HG03064 (cell line): ENCODE measurements at regions not wholly inside any gene's neighbourhood (a gene's known extent, or its start where the extent isn't known, plus 50 kb on each side); places are given as distances from the start of the nearest gene placed in this dataset.

Experiments used
- ATAC-seq: cut with Tn5 transposase; IDR thresholded peaks from one replicate; pipeline ENCODE4 v1.9.1; 2021; ENCODE audit warnings: low read depth; ENCODE audit not compliant: unreplicated experiment

DNA sequence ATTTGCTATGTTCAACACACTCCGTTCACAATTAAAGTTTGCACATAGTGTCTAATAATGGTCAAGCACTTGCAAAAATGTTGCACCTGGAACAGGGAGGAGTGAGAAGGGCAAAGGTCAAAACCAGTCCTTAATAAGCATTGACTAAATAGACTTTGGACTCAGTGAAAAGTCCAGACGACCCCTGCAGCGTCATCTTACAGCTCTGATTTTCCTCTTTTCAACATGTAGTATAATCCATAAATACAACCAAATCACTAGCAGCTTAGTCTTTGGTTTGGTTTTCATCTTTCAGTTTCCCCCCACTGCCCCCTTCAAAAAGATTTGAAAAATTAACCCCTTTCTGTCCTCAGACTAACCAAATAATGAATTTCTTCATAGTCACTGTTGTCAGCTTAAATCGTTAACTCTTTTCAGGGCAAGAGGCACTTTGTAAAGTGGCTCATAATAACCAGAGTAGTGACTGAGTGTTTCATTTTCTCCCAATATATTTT is 290.3 kb downstream of the PTPRC start:
- no peak for ATAC-seq

DNA sequence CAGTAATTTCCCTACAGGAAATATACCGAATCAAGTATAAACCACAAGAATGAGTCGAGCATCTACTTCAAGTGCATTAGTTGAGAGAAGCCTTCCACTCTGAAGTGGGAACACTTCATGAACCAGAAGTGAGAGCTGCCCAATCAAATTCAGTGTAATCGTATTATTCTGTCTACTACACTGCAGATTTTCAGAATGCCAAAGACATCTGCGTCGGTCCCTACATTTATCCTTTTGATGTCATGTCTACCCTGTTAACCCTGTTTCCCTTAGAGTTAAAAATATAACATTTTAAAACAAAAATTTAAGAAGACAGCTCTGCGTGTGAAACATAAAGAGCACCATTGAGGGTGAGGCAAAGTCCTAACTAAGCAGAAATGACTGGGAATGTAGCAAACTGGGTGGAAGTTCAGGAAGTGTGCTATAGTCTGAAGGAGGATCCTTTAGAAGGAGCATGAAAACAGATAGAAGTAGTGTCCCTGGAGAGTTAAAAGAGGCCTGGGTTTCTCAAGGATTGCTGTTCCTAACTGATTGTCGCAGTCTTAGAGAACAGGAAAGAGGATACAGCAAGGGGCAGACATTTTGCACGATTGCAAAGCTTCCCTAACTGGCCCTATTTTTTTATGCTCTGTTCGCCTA is 291.2 kb downstream of the PTPRC start:
- ATAC-seq = peak; percentile 54

DNA sequence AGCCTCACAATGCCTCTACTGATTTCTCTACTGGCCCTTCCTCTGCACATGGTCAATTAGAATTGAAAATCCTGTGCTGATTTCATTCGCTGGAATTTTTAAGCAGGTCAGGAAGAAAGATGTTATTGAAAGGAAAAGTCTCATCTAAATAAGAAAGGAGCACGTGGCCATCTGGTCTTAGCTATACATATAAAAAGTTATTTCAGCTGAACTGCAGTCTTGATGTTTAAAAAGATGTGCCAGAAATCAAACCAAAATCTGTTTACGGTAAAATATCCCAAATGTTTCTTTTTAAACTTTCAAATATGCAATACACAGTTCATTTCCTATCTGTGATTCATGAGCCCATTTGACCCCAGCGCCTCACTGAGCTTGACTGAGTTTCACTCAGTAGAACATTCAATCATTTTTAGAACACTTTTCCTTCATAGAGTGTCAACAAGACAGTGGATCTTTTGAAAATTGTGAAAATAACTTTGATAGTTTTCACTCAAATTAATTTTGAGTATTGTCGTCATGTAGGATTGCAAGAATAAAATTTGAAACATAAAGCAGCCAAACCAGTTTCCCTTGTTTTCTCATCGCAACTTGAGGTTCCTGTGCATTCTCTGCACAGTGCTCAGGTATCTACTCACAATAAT is 293.6 kb downstream of the PTPRC start:
- ATAC-seq = no peak

DNA sequence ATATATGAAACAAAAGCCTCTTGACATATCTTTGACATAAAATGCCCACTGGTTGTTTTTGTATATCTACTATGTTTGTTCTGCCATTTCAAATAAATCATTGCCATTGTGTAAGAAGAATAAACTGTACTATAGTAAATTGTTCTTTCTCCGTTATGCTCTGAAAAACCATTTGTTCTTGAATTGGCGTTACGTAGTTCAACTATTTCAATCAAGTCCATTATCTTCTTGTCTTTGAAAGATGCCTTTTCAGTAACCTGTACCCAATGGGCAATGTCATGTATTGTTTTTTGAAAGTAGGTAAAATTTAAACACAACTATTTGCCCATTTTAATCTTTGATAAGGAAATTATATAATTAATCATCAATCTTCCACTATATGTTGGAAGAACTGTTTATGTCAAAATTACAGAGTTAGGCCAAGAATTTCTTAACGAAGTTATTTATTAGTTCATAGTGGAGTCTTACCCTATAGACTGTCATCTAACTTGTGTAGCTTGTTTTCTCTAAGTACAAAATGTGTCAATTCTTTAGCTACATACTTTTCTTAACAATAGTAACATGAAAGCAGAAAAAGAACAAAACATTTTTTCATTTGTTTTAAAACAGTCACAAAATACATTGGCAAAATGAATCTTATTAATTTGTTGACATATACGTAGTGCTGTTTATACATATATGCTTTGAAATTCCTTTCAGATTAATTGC is 294.8 kb downstream of the PTPRC start:
- no peak for ATAC-seq

DNA sequence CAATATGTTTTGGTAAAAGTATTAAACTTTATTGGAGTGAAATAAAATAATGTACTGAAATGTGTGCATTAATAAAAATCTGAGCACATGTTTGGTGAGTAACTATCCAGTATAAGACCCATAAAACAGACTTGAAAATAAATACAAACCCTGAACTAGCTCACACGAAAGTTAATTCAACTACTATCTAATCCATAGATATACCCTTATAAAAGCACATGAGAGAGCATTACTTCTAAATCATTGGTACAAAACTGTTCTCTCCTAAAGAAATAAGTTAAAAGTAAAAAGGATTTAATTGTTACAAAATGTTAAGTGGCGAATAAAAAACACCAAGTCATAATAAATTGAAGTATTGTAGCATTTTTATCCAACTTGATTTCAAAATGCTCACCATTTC is 295.6 kb downstream of the PTPRC start:
- no peak for ATAC-seq

DNA sequence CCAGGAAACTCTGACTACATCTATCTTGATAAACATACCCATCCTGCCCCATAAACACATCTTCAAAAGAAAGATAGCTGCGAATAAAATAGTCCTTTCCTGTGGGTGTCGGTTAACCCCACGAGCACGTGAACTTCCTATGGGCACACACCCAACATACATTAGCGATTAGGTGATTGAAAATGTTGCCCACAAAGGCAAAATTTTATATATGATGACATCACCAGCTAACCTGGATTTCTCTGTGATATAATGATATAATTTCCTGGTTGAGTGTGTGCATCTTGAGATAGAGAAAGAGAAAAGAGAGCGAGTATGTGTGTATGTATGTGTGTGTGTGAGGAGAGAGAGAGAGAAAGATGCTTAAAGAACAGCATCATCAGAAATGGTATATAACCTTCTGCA is 296.1 kb downstream of the PTPRC start:
- no peak for ATAC-seq

DNA sequence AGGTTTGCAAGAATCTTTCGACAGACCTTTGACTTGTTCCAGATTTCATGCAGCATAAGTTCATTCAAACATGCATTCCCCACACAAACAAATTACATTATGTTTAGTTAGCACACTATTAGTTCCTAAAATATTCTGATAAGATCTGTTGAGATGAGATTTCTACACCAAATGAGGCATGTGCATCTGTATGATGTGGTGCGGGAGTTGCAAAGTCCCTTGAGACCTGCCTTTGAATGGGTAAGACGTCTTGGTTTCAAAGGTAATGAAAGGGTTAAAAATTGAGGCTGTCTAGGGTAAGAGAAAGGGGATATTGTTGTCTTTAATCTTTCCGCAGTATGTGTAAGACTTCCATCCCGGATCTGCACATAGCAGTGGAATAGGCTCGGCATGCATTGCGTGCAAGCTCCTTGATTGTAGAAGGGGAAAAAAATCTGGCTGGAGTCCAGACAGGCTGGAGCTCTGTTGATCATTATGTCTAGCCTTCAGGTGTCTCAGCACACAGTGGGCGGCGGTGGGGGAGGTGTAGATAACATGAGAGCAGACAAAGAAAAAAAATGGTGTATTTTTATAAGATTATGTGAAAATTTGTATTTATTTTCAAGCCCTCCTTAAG is 296.6 kb downstream of the PTPRC start:
- peak; percentile 44 for ATAC-seq

DNA sequence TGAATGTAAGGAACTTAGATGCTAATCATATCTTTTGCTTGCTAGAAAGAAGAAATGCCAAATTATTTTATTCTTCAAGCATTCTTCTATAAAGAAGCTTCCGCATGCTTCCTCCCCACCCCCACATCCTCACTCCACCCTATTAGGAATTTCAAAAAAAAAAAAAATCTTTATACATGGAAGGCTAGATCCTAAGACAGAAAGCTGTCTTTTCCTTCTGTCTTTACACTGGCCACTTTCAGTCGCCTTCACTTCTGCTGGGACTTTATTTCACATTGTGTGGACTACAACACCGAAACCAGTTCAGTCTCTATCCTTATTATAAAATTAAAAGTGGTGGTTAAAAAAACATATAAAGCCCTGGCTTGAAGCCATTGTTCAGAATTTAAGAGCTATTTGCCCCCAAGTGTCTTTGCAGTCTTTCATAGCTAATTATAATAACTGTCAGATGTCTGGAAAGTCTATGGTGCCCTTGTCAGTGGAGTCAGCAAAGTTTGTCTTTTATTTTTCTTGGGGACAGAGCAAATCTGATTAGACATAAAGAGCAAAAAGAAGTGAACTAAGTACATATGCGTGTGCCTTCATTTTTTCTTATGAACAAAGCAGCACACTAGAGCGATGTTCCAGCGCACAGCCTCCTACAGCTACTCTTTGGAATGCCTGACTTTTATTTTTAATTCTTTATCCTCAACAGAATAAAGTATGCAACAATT is 297.7 kb downstream of the PTPRC start:
- no peak for ATAC-seq

DNA sequence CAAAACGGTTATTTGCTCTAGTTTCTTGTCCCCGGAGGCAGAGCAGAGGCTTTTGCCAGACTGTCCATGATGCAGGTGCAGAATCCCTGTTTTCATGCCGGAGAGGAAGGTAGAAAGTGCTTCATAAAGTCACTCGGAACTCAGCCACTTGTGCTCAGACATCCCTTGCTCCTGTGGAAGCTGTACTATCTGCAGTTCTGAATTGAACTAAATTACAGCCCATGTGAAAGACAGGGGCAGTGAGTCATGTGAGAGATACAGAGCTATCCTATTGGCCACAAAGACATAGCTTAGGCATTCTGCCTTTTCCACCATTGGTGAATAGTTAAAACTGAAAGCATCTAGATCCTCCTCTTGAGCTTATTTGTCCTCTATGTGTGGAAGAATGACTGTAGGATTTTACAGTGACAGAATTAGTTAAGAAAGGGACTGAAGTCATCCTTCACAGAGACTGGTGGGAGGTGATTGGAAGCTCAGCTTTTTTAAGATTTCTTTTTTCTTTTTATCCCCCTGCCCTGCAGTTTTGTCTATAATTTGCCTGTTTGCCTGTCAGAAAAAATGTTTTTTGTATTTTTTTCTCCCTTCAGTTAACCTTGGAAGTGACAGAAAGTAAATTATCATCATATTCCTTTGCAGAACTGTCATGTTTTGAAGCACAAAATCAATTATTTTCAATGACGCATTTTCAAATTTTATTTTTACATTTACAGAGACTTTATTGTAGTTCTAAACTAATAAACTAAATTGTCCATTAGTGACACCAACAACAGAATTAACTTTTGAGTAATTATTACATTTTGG is 298.6 kb downstream of the PTPRC start:
- peak; percentile 78 for ATAC-seq

DNA sequence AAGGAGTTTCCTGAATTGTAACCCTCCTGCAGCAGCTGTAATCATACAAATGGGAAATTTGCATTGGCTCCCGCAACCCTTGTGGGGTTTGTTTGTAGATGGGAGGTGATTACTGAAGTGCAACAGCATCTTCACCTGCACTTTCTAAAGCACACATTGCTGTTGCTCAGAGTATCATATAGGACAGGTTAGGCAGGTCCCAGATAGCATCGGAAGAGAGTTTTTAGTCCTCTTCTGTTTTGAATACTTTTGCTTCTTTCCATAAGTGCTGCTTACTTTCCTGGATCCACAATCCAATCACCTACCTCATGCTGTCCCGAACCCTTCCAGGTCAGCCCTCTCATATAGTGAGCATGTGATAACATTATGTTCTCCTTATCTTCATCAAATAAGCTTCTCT is 300.4 kb downstream of the PTPRC start:
- ATAC-seq = no peak

DNA sequence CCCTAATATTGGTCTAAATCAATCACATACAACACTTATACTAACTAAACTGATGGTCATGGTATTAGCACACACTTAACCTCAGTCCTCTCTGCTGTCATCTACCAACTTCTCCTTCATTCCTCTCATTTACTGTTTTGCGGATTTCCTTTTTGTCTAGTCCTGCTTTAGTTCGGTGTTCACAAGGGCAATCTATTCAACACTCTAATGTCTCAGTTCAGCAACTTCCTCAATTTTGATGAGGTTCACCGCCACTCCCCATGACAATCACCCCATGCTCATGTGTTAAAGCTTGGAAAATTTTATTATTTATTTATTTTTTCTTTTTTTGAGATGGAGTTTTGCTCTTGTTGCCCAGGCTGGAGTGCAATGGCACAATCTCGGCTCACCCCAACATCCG is 301.1 kb downstream of the PTPRC start:
- no peak for ATAC-seq

DNA sequence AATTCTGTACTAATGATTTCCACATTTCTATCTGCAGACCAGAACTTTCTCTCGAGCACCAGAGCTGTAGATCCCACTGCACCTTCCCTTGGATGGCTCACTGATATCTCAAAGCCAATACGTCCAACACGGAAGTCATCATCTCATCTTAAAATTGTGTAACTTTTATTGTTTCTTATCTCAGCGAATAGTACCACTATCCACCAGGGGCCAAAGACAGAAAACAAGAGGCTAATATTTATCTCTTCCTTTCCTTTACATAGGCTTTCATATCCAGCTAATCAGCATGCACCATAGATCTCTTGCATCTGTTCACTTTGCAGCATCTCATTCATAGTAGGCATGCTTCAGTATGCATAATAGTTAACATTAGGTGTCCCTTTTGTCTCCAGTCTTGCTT is 303.6 kb downstream of the PTPRC start:
- no peak for ATAC-seq

DNA sequence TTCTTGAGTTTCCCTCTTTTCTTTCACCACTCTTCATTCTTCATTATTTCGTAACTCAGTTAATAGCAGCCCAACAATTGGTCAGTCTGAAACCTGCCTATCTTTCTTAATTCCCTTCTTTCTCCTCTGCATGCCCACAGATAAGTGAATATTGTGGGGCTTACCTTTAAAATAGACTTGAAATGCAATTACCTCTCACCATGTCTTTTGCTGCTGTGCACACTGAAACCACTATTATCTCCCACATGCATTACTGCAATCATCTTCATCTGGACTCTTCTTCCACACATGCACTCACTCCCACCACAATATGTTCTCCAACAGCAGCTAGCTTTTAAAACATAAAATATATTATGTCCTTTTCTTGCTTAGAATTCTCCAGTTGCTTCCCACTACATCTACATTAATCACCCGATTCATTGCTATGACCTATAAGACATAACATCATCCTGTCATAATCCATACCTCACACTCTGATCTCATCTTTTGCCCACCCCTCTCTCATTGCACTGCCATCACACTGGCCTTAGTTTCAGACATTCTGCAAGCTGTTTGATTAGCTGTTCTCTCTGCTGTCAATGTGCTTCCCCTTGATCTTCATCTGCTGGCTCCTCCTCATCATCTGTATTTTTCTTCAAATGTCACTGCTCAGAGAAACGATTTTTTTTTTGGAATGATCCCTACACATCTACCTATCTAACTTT is 304.8 kb downstream of the PTPRC start:
- ATAC-seq = no peak

DNA sequence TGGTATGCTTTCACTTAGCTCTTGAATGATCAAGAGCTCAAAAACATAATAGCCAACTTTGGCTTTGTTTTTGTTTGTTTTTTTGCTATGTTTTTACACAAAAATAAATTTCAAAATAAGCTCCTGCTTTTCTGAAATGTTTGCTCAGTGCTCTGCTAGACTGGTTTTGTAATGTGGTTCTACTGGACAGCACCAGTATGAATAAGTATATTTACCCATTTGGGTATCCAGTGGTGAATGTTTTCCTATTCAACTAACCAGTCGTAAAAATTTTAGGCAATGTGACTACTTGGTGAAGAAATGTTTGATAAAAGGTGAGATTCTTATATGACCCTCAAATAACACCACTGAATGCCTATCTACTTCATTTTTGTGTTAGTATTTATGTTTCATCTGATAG is 308.6 kb downstream of the PTPRC start:
- ATAC-seq = no peak

DNA sequence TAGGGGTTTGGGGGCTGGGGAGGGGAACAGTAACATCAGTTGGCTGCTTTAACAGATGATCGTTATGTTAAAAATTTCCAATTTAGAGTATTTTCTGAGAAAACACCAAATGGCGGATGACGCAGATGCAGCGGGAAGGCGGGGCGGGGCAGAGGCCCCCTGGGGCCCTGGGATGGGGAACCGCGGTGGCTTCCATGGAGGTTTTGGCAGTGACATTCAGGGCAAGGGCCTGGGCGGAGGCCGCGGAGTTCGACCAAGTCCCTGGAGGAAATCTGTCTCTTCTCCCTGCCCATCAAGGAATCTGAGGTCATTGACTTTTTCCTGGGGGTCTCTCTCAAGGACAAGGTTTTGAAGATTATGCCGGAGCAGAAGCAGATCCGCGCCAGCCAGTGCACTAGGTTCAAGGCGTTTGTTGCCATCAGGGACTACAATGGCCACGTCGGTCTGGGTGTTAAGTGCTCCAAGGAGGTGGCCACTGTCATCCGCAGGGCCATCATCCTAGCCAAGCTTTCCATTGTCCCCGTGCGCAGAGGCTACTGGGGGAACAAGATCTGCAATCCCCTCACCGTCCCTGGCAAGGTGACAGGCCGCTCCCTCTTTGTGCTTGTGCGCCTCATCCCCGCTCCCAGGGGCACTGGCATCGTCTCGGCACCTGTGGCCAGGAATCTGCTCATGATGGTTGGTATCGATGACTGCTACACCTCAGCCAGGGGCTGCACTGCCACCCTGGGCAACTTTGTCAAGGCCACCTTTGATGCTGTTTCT is 310.2 kb downstream of the PTPRC start:
- ATAC-seq = no peak

DNA sequence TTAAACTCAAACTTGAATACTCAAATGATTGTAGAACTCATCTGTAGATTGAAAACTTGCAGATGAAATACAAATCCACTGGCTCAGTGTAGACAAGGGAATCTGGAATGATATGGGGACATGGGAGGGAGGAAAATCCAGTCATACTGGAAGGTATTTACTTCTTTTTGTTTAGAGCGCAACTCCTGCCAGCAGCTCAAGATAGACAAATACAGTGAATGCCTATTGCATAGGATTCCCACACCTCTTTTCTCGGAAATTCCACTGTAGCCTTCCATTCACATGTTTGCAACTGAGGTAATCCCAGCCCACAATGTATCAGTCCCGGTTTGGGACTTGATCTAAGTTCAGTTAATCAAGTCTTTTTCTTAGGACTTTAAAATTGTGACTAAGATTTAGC is 311.2 kb downstream of the PTPRC start:
- ATAC-seq = no peak

DNA sequence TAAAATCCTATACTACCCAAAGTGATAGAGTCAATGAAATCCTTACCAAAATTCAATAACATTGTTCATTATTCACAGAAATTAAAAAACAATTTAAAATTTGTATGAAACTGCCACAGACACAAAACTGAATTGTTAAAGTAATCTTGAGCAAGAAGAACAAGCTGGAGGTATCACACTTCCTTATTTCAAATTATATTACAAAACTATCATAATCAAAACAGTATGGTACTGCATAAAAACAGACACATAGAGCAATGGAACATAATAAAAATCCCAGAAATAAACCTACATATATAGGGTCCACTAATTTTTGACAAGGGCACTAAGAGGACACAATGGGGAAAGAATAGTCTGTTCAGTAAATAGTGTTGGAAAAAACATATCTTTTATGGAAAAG is 316.2 kb downstream of the PTPRC start:
- ATAC-seq = no peak

DNA sequence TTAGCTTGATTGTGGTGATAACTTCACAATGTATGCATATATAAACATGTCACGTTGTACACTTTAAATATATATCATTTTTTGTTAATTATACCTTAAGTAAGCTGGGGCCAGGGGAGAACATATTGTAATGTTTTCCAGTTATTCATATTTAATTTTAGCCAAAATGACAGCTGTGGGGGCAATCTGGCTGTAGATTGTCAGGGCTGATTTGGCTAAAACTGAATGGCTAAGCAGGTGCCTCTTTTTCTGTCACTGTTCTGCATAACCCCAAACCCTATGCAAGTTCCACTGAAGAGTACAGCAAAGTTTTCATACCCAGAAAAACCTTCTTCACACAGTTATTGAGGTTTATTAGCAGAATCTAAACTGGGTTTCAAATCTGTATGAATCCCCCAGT is 318.2 kb downstream of the PTPRC start:
- ATAC-seq = no peak

DNA sequence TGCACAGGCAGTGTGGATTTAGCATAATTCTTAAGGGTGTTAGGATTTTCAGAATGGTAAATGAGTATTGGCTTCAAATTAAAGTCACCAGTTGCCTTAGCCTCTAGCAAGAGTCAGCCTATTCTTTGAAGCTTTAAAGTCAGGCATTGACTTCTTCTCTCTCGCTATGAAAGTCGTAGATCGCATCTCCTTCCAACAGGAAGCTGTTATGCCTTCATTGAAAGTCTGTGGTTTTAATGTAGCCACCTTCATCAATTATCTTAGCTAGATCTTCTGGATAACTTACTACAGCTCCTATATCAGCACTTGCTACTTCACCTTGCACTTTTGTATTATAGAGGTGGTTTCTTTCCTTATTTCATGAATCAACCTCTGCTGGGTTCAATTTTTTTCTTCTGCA is 320.2 kb downstream of the PTPRC start:
- no peak for ATAC-seq
